DOHH2 (cell line): ENCODE measurements at regions not wholly inside any gene's neighbourhood (a gene's known extent, or its start where the extent isn't known, plus 50 kb on each side); places are given as distances from the start of the nearest gene placed in this dataset.

Source experiments
- H3F3A ChIP-seq: fragments of 200-600 bp; sonication (generic), shearing (Covaris generic); 2 replicates; pipeline ENCODE4 v1.6.0; 2016; ENCODE audit warnings: antibody characterized with exemption, mild to moderate bottlenecking; ENCODE audit not compliant: control insufficient read depth, insufficient read depth
- H3K27ac ChIP-seq: fragments of 200-600 bp; sonication (generic); 2 replicates; pipeline ENCODE4 v1.5.1; 2014; ENCODE audit warnings: low read depth, mild to moderate bottlenecking, low read length, moderate library complexity
- H3K27me3 ChIP-seq: fragments of 200-600 bp; sonication (generic); 2 replicates; pipeline ENCODE4 v1.6.1; 2014; ENCODE audit warnings: mild to moderate bottlenecking, low read length, mixed read lengths; ENCODE audit not compliant: control insufficient read depth
- H3K36me3 ChIP-seq: fragments of 200-600 bp; sonication (generic); 2 replicates; pipeline ENCODE4 v1.6.1; 2014; ENCODE audit warnings: mild to moderate bottlenecking, low read length, moderate library complexity, mixed read lengths; ENCODE audit not compliant: control insufficient read depth
- H3K4me1 ChIP-seq: fragments of 200-600 bp; sonication (generic); 2 replicates; pipeline ENCODE4 v1.6.1; 2014; ENCODE audit warnings: mild to moderate bottlenecking, low read length, mixed read lengths; ENCODE audit not compliant: control insufficient read depth
- H3K4me2 ChIP-seq: fragments of 200-600 bp; sonication (generic); 2 replicates; pipeline ENCODE4 v1.6.0; 2014; ENCODE audit warnings: mild to moderate bottlenecking, low read length, moderate library complexity
- H3K4me3 ChIP-seq: fragments of 200-600 bp; sonication (generic); 2 replicates; pipeline ENCODE4 v1.5.1; 2014; ENCODE audit warnings: mild to moderate bottlenecking, low read length, mixed read lengths
- H3K79me2 ChIP-seq: fragments of 200-600 bp; sonication (generic); 2 replicates; pipeline ENCODE4 v1.6.1; 2014; ENCODE audit warnings: mild to moderate bottlenecking, low read length, mixed read lengths; ENCODE audit not compliant: control insufficient read depth
- H3K9me2 ChIP-seq: fragments of 200-600 bp; sonication (generic); replicated peaks from 2 replicates; pipeline ENCODE4 v1.6.1; 2014; ENCODE audit warnings: mild to moderate bottlenecking, low read length, mixed read lengths; ENCODE audit not compliant: control insufficient read depth
- H3K9me3 ChIP-seq: fragments of 200-600 bp; sonication (generic); 2 replicates; pipeline ENCODE4 v1.6.1; 2014; ENCODE audit warnings: antibody characterized with exemption, low read length, mixed read lengths; ENCODE audit not compliant: control insufficient read depth, insufficient read depth
- H4K20me1 ChIP-seq: fragments of 200-600 bp; sonication (generic); 2 replicates; pipeline ENCODE4 v1.6.0; 2014; ENCODE audit warnings: low read depth, mild to moderate bottlenecking, antibody characterized with exemption, low read length, moderate library complexity; ENCODE audit not compliant: control insufficient read depth, insufficient read depth
- CTCF ChIP-seq: fragments of 200-600 bp; sonication (generic); IDR thresholded peaks from one replicate; pipeline ENCODE4 v1.5.1; 2014; ENCODE audit warnings: antibody characterized with exemption, mild to moderate bottlenecking, low read depth, low read length; ENCODE audit not compliant: poor library complexity, severe bottlenecking
- EZH2phosphoT487 ChIP-seq: fragments of 200-600 bp; sonication (generic); IDR thresholded peaks from 2 replicates; pipeline ENCODE4 v1.6.1; 2017; ENCODE audit warnings: borderline replicate concordance, mild to moderate bottlenecking, antibody characterized with exemption, low read length, moderate library complexity, mixed read lengths

GRCh38 chr6:168865522-168865921, 388.1 kb downstream of the THBS2 start:
- H4K20me1 ChIP-seq, result no peaks in the 10 kb centered on the region
- H3F3A ChIP-seq, result no peaks in the 10 kb centered on the region
- no peak for TF ChIP-seq EZH2phosphoT487
- no peak for TF ChIP-seq CTCF
- no peak overlapping the region for H3K4me2 ChIP-seq
- H3K9me3 ChIP-seq, result no peaks in the 10 kb centered on the region
- H3K27me3 ChIP-seq, result no peaks in the 10 kb centered on the region
- no peaks in the 10 kb centered on the region for H3K4me1 ChIP-seq
- H3K9me2 ChIP-seq, result no peaks in the 10 kb centered on the region
- H3K79me2 ChIP-seq, result no peaks in the 10 kb centered on the region
- H3K4me3 ChIP-seq, result no peak overlapping the region
- H3K36me3 ChIP-seq, result no peaks in the 10 kb centered on the region
- no peak overlapping the region for H3K27ac ChIP-seq

GRCh38 chr6:168864541-168865460, 388.8 kb downstream of the THBS2 start:
- no peak overlapping the region for H3K4me2 ChIP-seq
- no peak overlapping the region for H3K4me3 ChIP-seq
- H3K9me3 ChIP-seq, result no peaks in the 10 kb centered on the region
- no peaks in the 10 kb centered on the region for H3K27me3 ChIP-seq
- H3K36me3 ChIP-seq, result no peaks in the 10 kb centered on the region
- no peaks in the 10 kb centered on the region for H3F3A ChIP-seq
- H3K9me2 ChIP-seq, result no peaks in the 10 kb centered on the region
- TF ChIP-seq EZH2phosphoT487 (no peak), CTCF (no peak)
- no peaks in the 10 kb centered on the region for H3K4me1 ChIP-seq
- no peaks in the 10 kb centered on the region for H4K20me1 ChIP-seq
- H3K27ac ChIP-seq, result no peak overlapping the region
- no peaks in the 10 kb centered on the region for H3K79me2 ChIP-seq

DNA sequence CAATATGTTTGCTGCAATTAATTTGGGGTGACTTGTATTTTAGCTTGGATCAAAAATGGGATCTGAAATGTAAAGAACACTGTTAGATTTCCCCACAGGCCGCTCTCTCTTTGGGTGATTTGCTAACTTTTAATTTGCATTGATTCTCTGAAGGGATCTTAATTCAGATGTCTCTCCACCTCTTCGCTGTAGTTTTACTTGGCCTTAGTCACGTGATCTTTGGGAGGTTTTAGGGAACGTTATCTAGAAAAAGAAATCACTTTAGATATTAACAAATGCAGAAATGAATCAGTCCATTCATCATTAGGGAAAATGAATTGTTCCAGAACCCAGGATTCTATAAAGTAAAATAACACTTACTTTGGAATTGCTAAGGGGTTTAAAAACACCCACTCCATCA, 390.2 kb downstream of the THBS2 start:
- H4K20me1 ChIP-seq, result no peaks in the 10 kb centered on the region
- TF ChIP-seq EZH2phosphoT487 (no peak), CTCF (no peak)
- no peak overlapping the region for H3K27ac ChIP-seq
- no peaks in the 10 kb centered on the region for H3K9me2 ChIP-seq
- no peaks in the 10 kb centered on the region for H3F3A ChIP-seq
- no peak overlapping the region for H3K4me2 ChIP-seq
- H3K36me3 ChIP-seq, result no peaks in the 10 kb centered on the region
- no peaks in the 10 kb centered on the region for H3K27me3 ChIP-seq
- no peaks in the 10 kb centered on the region for H3K4me1 ChIP-seq
- H3K79me2 ChIP-seq, result no peaks in the 10 kb centered on the region
- no peak overlapping the region for H3K4me3 ChIP-seq
- no peaks in the 10 kb centered on the region for H3K9me3 ChIP-seq
